Loucy (cell line): ENCODE measurements at regions not wholly inside any gene's neighbourhood (a gene's known extent, or its start where the extent isn't known, plus 50 kb on each side); places are given as distances from the start of the nearest gene placed in this dataset.

Experiments used
- EZH2phosphoT487 ChIP-seq: fragments of 200-600 bp; IDR thresholded peaks from 2 replicates; pipeline ENCODE4 v1.6.1; 2018; ENCODE audit warnings: antibody characterized with exemption, mild to moderate bottlenecking, moderate library complexity, borderline replicate concordance
- TF ChIP-seq, protein P1 (sequence below): fragments of 200-600 bp; sonication (generic); conservative IDR thresholded peaks from 2 replicates; pipeline ENCODE4 v1.5.1; 2014; ENCODE audit warnings: mild to moderate bottlenecking, antibody characterized with exemption, low read length

DNA sequence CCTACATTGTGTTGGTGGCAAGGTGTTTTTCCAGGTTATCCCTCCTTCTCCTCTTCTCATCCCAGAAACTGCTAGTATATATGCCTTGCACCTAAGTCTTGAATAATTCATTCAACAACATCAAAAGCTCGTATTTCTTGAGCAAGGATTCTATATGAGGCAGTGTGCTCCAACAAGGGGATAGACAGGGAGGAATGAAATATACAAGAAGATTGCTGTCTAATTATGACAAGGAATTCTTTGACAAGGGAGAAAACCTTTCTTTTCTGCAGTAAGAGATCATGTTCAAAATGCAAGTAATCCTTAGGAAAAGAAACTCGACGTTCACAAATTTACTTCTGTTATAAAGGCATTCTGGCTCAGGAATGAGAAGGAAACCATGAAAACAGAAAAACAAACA lies 788.6 kb downstream of the TDRD15 start:
- TF ChIP-seq, protein P1, sequence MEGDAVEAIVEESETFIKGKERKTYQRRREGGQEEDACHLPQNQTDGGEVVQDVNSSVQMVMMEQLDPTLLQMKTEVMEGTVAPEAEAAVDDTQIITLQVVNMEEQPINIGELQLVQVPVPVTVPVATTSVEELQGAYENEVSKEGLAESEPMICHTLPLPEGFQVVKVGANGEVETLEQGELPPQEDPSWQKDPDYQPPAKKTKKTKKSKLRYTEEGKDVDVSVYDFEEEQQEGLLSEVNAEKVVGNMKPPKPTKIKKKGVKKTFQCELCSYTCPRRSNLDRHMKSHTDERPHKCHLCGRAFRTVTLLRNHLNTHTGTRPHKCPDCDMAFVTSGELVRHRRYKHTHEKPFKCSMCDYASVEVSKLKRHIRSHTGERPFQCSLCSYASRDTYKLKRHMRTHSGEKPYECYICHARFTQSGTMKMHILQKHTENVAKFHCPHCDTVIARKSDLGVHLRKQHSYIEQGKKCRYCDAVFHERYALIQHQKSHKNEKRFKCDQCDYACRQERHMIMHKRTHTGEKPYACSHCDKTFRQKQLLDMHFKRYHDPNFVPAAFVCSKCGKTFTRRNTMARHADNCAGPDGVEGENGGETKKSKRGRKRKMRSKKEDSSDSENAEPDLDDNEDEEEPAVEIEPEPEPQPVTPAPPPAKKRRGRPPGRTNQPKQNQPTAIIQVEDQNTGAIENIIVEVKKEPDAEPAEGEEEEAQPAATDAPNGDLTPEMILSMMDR: no peak
- TF ChIP-seq EZH2phosphoT487: no peak
